HG03060 (cell line): ENCODE measurements at regions not wholly inside any gene's neighbourhood (a gene's known extent, or its start where the extent isn't known, plus 50 kb on each side); places are given as distances from the start of the nearest gene placed in this dataset.

Source experiments
- ATAC-seq: cut with Tn5 transposase; IDR thresholded peaks from one replicate; pipeline ENCODE4 v1.9.1; 2021; ENCODE audit warnings: low read depth, moderate number of reproducible peaks; ENCODE audit not compliant: unreplicated experiment

GRCh38 chr10:81008726-81009125, 471.0 kb downstream of the SH2D4B start:
- no peak for ATAC-seq

DNA sequence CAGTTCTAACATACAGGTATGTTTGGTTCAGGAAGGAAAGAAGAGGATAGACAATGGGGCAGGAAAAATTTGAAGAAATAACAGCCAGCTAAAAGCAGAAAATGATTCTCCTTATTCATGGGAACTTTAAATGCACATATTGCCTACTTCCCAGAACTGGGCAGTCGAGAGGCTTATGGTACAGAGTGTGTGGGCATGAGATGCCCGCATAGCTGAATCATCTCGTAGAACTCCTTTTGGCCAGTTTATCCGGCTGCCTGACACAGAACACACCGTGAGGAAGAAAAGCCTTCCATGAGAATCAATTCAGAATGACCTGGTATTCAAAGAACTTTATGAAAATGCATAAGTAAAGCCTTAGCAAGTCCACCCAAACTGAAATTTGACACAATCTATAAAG, 471.6 kb downstream of the SH2D4B start:
- ATAC-seq = no peak

GRCh38 chr10:81013771-81014170, 476.1 kb downstream of the SH2D4B start:
- no peak for ATAC-seq

- peak; percentile 72 for ATAC-seq
Measured at GRCh38 chr10:81019029-81019890, 481.6 kb downstream of the SH2D4B start.

DNA sequence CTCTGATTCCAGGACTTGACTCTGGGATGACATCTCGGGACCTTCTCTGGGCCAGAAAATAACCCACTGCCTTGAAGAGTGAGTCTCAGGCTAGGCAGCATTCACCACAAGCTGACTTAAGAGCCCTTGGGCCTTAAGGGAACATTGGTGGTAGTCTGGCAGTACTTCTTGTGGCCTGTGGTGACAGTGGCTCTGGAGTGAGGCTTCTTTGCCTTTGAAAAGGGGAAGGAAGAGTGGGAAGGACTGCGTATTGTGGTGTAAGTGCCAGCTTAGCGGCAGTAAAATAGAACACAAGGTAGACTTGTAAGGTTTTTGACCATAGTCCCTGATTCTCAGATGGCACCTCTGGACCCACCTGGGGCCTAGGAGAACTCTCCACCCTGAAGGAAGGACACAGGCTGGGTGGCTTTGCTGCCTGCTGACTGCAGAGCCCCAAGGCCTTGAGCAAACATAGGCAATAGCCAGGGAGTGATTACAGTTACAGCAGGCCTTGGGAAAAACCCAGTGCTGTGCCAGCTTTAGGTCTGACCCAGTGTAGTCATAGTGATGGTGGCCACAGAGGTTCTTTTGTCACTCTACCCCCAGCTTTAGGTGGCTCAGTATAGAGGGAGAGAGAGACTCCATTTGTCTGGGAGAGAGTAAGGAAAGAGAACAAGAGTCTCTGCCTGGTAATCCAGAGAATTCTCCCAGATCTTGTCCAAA, 483.9 kb downstream of the SH2D4B start:
- ATAC-seq = no peak

GRCh38 chr10:81026591-81026990, 488.9 kb downstream of the SH2D4B start:
- ATAC-seq = no peak

DNA sequence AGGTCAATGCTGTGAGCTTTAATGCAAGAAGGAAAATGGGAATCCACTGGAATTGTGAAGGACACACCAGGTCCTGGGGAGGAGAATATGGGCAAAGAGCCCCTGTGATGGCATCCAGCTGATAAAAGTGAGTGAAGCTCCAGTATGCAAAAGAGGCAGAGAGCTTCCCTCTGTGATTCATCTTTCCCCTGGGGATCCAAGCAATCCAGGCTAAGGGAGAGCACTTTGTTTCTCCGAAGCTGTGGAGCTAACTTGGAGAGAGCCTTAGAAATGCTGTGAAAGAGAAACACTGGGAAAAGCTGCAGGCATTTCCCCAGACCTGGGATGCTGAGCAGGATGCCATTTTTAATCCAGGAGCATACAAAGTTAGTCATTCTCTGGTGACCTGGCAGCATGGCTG, 489.5 kb downstream of the SH2D4B start:
- no peak for ATAC-seq

DNA sequence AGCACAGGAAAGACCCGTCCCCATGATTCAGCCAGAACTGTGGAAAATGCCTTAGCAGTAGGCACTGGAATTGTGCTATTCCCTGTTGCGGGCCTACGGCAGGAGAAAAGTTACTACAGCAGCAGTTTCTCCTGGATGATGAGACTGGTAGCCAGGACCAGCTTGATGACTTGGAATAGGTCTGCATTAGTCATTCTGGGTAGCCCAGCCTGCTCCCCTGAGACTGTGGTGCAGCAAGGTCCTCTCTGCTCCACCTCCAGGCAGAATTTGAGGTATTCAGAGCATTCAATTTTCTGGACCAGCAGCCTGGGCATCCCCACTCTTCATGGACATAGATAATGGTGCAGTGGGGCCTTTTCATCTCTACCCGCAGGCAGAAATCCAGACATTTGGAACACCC, 490.0 kb downstream of the SH2D4B start:
- no peak for ATAC-seq

DNA sequence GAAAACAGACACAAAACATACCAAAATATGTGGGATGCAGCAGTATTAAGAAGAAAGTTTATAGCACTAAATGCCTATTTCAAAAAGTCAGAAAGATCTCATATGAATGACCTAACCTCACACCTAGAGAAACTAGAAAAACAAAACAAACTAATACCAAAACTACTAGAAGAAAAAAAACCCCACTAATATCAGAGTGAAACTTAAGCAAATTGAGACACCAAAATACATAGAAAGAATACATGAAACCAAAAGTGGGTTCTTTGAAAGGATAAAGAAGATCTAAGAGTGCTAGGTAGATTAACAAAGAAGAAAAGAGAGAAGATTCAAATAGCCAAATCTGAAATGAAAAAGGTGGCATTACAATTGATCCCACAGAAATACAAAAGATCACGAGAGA, 494.1 kb downstream of the SH2D4B start:
- peak; percentile 58 for ATAC-seq

- no peak for ATAC-seq
Measured at GRCh38 chr10:81034383-81034782, 496.7 kb downstream of the SH2D4B start.

DNA sequence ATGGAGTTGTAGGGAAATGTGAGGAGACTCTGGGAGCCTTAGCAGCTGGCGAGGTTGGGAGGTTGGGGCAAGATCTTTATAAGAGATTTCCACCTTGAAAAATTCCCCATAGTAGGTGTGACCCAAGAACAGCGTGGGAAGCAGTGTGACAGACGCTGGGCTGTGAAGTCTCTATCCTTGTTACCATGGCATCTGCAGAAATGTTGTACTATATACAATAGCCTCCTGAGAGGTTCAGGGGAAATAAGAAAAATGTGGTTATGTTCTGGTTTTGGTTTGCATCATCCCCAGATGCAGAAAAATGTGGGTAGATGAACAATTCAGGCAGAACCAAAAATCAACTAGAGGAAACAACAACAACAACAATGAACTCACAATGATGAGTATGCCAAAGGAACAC, 498.6 kb downstream of the SH2D4B start:
- ATAC-seq = peak; percentile 91

GRCh38 chr10:81040031-81040430, 502.3 kb downstream of the SH2D4B start:
- no peak for ATAC-seq

DNA sequence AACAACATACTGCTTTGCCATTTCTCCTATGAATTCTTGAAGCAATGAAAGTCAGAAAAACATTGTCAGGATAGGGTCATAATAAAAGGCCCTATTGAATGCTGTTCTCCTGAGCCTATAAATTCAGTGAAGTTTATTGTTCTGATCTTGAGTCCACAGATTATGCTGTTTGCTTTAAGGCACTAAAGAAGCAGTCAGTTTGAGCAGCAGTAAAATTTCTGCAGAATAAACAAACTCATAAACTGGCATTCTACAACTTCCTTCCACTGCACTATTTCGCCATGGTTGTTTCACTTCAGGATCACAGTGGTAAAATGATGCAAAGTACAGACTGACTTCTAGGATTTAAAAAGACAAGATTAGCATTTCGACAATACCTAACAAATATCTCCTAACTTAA, 503.2 kb downstream of the SH2D4B start:
- no peak for ATAC-seq

GRCh38 chr10:81042647-81043046, 504.9 kb downstream of the SH2D4B start:
- ATAC-seq = no peak

GRCh38 chr10:81065474-81065873, 527.8 kb downstream of the SH2D4B start:
- ATAC-seq = no peak

- no peak for ATAC-seq
Measured at GRCh38 chr10:81068460-81068859, 530.8 kb downstream of the SH2D4B start.

DNA sequence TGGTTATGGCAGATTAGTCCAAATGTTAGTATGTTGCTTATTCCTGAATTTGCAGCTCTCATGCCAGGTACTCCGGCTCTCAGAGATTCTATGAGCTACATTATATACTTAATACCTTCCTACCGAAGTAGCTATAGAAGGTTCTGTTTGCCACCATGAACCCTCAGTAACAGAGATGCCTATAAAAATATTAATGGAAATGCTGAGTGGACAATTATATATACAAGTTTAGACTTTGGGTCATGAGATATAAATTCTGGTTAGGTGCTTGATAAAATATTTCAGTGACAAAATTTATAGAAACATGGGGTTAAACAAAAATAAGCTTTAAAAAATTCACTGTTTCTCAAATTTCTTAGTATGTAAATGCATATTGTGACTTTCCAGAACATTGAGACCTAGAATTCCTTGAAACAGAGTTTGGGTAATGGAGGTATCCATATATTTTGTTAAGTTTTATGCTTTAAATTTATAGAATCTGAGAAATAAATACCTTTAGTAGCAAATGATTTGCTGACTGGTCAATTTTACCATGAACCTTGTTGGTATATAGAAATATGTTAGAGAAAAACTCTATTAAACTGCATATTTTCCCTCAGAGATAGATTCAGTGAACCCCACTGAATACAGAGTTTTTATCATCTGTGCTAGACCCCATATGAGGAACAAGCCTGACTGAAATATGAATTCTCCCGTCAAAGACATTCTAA, 533.5 kb downstream of the SH2D4B start:
- no peak for ATAC-seq

DNA sequence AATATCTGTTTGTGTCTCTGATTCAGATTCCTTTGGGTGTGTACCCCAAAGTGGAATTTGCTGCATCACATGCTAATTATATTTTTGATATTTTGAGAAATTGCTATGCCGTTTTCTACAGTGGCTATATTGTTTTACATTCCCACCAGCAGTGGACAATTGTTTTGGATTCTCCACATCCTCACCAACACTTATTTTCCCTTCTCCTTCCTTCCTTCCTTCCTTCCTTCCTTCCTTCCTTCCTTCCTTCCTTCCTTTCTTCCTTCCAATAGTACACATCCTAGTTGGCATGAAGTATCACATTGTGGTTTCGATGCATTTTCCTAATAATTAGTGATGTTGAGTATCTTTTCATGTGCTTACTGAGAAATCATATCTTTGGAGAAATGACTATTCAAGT, 535.5 kb downstream of the SH2D4B start:
- ATAC-seq = no peak

GRCh38 chr10:81081887-81082620, 544.4 kb downstream of the SH2D4B start:
- no peak for ATAC-seq

DNA sequence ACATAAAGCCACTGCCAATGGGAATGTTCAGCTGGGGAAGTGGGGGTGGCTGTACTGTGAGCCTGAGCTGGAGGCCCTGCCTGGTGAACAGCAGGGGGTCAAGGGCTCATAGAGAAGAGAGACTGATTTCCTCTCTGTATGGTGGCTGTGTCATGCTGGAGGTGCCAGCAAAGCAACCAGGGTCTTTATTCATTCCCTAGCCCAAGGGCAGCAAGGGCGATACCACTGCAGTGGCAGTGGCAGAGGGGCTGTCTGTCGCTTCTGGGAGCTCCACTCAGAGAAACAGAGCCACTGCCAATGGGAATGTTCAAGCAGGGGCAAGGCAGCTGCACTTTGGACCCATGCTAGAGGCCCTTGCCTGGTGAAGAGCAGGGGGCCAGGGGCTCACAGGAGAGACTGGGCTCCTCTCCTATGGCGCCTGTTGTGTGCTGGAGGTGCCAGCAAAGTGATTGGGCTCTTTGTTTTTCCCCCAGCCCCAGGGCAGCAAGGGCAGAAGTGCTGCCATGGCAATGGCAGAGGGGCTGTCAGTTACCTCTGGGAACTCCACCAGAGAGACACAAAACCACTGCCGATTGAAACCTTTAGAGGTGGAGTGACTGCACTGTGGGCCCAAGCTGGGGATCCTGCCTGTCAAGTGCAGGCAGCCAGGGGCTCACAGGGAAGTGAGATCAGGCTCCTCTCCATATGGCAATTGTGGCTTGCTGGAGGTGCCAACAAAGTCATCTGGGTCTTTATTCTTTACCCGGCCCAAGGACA, 545.1 kb downstream of the SH2D4B start:
- ATAC-seq = no peak
